ENCODE measurements at regions not wholly inside any gene's neighbourhood (a gene's known extent, or its start where the extent isn't known, plus 50 kb on each side); places are given as distances from the start of the nearest gene placed in this dataset.
A peak's percentile ranks its signal among the peaks of the same experiment; 100 is the strongest.
"Not testable (repeated sequence)": the region's sequence is repeated elsewhere in the genome, so short reads cannot be mapped to it uniquely, and the experiment has no call there.

DNA sequence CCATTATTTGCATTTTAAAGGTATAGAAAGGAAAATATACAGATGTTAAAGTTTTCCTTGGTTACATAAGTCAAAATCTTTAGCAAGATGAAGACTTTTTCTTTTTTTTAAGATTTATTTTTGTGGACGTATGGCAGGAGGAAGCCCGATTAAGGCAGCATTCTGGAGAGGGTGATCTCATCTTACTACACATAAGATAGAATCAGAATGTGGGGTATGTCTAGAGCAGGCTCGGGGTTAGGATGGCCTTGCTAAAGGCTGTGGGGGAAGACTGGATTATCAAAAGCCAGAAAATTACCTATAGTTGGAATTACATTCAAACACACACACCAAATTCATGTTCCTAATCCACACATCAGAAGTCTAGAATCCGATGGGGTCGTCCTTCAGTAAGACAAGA is 79.6 kb upstream of the OTOGL start:
- Histone ChIP-seq H3K9me3 (no peaks in the 10 kb centered on the region), H3K36me3 (no peaks in the 10 kb centered on the region), H3K4me3 (no peak overlapping the region), H3K27me3 (no peaks in the 10 kb centered on the region), H3K27ac (no peak overlapping the region), H3K4me1 (no peaks in the 10 kb centered on the region)
- DNase-seq: no peak
- intact Hi-C loops (cut with DNase I; ENCODE audit: low total_unique reads): no loop called here
- TF ChIP-seq, protein P1, sequence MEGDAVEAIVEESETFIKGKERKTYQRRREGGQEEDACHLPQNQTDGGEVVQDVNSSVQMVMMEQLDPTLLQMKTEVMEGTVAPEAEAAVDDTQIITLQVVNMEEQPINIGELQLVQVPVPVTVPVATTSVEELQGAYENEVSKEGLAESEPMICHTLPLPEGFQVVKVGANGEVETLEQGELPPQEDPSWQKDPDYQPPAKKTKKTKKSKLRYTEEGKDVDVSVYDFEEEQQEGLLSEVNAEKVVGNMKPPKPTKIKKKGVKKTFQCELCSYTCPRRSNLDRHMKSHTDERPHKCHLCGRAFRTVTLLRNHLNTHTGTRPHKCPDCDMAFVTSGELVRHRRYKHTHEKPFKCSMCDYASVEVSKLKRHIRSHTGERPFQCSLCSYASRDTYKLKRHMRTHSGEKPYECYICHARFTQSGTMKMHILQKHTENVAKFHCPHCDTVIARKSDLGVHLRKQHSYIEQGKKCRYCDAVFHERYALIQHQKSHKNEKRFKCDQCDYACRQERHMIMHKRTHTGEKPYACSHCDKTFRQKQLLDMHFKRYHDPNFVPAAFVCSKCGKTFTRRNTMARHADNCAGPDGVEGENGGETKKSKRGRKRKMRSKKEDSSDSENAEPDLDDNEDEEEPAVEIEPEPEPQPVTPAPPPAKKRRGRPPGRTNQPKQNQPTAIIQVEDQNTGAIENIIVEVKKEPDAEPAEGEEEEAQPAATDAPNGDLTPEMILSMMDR (IDR thresholded peaks at IDR 0.05): no peak
- no peak for TF ChIP-seq POLR2A (IDR thresholded peaks at IDR 0.05)

DNA sequence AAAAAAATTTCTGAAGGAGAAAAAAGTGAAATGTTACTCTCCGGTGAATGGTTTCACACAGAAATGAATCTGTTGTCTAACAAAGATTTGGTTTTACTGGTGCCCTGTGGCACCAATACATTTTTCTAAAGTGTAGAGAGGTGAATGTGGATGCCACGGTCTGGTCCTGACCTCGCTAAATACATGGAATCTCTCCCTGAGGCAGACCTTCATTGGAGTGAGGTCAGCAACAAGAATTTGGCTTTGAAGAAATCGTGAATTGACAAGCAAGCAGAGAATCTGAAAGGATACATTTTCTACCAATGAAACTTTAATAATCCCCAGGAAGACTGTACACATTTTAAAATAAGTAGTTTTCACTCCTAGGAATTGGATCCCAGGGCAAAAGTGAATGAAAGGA is 81.2 kb upstream of the OTOGL start:
- H3K9me3 ChIP-seq: no peaks in the 10 kb centered on the region
- intact Hi-C loops (cut with DNase I; ENCODE audit: low total_unique reads): no loop called here
- no peak for DNase-seq
- no peaks in the 10 kb centered on the region for H3K4me1 ChIP-seq
- peak overlapping the region in 1 of 2 donors; percentile 64 for H3K27ac ChIP-seq
- no peaks in the 10 kb centered on the region for H3K27me3 ChIP-seq
- no peaks in the 10 kb centered on the region for H3K36me3 ChIP-seq
- no peak overlapping the region for H3K4me3 ChIP-seq
- no peak for TF ChIP-seq POLR2A (IDR thresholded peaks at IDR 0.05)
- TF ChIP-seq, protein P1 (IDR thresholded peaks at IDR 0.05): no peak

- intact Hi-C loops (cut with DNase I; ENCODE audit: low total_unique reads): no loop called here
- Histone ChIP-seq H3K4me3 (no peak overlapping the region), H3K27me3 (no peaks in the 10 kb centered on the region), H3K9me3 (no peaks in the 10 kb centered on the region), H3K4me1 (no peaks in the 10 kb centered on the region), H3K27ac (peak overlapping the region; percentile 18 to 64), H3K36me3 (no peaks in the 10 kb centered on the region)
- TF ChIP-seq POLR2A (IDR thresholded peaks at IDR 0.05): no peak
- TF ChIP-seq, protein P1 (IDR thresholded peaks at IDR 0.05): no peak
- DNase-seq: no peak
Observed at GRCh38 chr12:80017261-80017870, 82.0 kb upstream of the OTOGL start.

DNA sequence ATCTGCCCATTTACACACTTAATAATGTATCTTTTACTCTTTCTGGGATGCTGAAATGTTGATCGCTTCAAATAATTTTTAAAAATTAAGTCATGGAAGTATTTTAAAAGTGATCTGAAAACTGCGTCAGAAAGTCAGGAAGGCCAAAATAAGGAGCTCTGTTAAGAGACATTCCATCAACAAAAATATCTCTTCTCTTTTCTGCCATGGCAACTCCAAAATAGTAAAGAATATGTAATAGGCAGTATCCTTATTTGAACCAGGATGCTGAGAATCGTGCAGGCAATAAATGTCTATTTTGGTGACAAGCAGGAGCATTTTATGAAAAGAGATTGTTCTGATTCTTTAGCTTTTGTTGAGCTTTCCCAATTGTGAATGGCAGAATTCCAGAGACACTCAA is 81.8 kb upstream of the PPP1R12A start:
- no peak for TF ChIP-seq POLR2A (IDR thresholded peaks at IDR 0.05)
- TF ChIP-seq, protein P1 (IDR thresholded peaks at IDR 0.05): no peak
- DNase-seq: no peak
- Histone ChIP-seq H3K9me3 (no peaks in the 10 kb centered on the region), H3K27ac (peak overlapping the region; percentile 18 to 64), H3K27me3 (no peaks in the 10 kb centered on the region), H3K4me1 (no peaks in the 10 kb centered on the region), H3K4me3 (no peak overlapping the region), H3K36me3 (no peaks in the 10 kb centered on the region)
- intact Hi-C loops (cut with DNase I; ENCODE audit: low total_unique reads): no loop called here

DNA sequence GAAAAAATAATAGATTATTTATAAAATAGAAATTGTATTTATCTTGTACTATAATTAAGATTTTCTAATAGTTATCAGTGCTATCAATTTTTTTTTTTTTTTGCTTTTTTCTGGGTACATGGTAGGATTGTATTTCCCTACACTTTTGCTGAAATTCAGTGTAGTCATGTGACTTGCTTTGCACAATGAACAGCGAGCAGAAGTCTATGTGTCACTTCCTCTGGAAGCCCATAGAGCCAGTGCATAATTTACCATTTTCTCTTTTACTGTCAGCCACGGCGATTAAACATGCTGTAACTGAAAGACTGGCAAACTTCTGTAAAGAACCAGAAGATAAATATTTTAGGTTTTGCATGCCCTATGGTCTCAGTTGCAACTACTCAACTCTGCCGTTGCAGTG is 80.8 kb upstream of the PPP1R12A start:
- no peaks in the 10 kb centered on the region for H3K4me1 ChIP-seq
- no peaks in the 10 kb centered on the region for H3K27me3 ChIP-seq
- H3K9me3 ChIP-seq: no peaks in the 10 kb centered on the region
- no peak for TF ChIP-seq POLR2A (IDR thresholded peaks at IDR 0.05)
- TF ChIP-seq, protein P1 (IDR thresholded peaks at IDR 0.05): no peak
- H3K4me3 ChIP-seq: no peak overlapping the region
- peak overlapping the region in 1 of 2 donors; percentile 64 for H3K27ac ChIP-seq
- intact Hi-C loops (cut with DNase I; ENCODE audit: low total_unique reads): no loop called here
- DNase-seq: no peak
- H3K36me3 ChIP-seq: no peaks in the 10 kb centered on the region

GRCh38 chr12:80003744-80004143 is 68.8 kb upstream of the PPP1R12A start:
- H3K27ac ChIP-seq; H3K4me3 ChIP-seq; H3K36me3 ChIP-seq; DNase-seq; H3K27me3 ChIP-seq; intact Hi-C loops (cut with DNase I; ENCODE audit: low total_unique reads); H3K9me3 ChIP-seq; H3K4me1 ChIP-seq: not testable (repeated sequence)

All from uterus (tissue), 3 donors.